Stimulated activated CD4-positive, alpha-beta T cell treated with anti-CD3 and anti-CD28 coated beads, Interleukin-2, amount 100 ng/mL, for 48 hours (primary cell): ENCODE measurements at regions not wholly inside any gene's neighbourhood (a gene's known extent, or its start where the extent isn't known, plus 50 kb on each side); places are given as distances from the start of the nearest gene placed in this dataset.

ENCODE experiments used
- DNase-seq, 2 donors: peaks; one replicate each; pipeline ENCODE4 v3.0.0-alpha.2; 2020

DNA sequence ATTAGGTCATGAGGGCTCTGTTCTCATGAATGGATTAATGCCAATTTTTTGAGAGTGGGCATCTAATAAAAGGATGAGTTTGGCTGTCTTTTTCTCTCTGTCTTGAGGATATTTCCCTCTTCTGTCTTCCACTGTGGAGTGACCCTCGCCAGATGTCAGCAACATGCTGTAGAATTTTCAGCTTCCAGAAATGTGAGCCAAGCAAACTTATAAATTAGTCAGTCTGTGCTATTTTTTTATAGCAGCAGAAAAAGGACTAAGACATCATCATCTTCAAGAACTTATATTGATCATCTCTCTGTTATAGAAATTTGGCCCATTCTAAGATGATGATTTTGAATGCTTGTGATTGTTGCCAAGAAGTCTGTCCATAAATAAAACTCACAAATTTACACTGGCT, 431.4 kb downstream of the FGF9 start:
- DNase-seq, result no peak

DNA sequence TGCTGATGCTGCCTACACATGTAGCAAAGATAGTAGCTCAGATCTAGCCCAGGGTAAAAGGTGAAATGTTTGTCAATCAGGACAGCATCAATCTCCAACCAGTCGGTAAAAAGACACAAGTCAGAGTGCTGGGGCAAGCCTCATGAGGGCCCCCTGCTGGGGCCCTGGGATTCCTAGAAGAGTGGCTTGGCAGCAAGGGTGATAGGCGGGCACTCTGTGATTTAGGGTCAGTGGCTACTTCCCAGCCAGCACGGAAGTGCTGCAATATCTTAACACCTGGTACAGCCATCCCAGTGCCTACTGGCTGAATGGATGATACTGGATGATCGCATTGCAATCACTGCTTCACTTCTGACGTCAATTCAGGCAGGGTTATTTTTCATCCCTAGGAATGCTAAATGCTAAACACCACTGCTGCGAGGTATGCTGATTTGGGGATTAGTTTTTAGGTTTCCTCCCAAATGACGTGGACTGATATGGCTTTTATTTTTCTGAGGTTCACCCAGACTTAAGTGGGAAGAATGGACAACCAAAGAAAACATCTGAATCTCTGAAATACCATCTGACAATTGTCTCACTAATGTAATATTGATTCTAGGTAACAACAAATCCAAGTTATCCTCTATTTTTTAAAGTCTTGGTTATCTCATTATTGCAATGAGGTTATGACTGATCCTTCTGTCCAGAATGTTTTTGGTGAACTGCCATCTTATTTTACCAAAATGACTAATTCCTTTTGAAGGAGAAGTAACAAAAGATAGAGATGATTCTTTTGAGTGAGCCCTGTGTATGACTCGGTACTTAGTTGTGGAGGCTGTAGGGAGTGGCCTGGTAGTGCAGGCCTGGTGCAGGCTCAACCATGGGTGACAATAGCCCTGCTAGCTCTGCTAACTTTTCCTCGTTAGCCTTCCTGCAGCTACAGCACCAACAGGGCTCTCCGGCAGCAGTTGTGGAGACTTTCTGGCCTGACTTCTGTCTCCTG, 432.5 kb downstream of the FGF9 start:
- no peak for DNase-seq

DNA sequence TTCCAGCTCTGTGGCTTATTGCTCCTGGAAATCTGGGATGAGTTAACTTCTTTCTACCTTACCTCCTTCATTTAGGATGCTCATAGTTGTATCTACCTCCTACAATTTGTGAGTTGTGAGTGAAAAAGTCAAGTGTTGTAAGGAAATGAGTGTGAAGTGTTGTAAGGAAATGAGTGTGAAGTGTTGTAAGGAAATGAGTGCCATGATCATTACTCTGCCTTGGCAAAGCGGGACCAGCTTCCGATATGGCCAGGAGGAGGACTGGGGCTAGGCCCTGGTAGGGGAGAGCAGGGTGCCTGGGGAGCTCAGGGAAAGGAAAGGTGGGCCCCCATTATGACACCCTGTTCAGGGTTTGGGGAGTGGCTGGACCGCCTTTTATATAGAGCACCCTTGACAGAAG, 435.2 kb downstream of the FGF9 start:
- no peak for DNase-seq

- DNase-seq, result no peak
Measured at GRCh38 chr13:22107549-22107948, 436.7 kb downstream of the FGF9 start.

GRCh38 chr13:22108283-22108942, 437.5 kb downstream of the FGF9 start:
- no peak for DNase-seq

DNA sequence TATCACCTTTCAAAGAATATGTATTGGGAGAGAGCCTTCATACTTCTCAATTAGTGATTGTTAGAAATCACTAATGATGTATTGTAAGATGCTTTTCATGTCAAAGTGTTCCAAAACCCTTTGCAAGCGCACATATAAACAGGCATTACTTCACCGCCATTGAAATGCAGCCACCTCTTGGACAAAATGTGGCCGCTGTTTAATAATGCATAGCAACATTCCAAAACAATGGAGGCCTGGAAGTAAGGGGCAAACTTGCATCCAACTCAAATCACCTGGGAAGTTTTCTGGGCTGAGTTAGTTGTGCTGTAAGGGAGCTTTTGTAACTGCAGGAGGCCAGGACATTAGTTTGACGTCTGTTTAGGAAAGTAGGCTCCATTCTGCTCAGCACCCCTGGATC, 438.1 kb downstream of the FGF9 start:
- no peak for DNase-seq

DNA sequence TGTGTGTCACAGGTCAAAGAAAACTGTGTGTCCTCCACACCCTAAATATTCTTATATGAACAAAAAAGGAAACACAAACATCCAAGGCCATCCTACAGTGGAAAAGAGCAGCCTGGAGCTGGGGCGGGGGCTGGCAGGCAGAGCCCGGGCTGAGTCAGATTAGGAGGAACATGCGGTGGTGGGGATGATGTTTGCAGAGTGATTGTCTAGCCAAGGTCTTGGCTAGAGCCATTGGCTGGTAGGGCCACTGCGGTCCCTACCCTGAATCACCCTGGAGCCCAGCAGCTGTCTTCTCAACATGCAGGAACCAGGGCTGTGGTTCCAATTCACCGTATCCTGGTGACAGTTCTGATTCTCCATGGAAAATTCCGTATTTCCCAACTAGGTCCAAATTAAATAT, 439.5 kb downstream of the FGF9 start:
- DNase-seq, result no peak

DNA sequence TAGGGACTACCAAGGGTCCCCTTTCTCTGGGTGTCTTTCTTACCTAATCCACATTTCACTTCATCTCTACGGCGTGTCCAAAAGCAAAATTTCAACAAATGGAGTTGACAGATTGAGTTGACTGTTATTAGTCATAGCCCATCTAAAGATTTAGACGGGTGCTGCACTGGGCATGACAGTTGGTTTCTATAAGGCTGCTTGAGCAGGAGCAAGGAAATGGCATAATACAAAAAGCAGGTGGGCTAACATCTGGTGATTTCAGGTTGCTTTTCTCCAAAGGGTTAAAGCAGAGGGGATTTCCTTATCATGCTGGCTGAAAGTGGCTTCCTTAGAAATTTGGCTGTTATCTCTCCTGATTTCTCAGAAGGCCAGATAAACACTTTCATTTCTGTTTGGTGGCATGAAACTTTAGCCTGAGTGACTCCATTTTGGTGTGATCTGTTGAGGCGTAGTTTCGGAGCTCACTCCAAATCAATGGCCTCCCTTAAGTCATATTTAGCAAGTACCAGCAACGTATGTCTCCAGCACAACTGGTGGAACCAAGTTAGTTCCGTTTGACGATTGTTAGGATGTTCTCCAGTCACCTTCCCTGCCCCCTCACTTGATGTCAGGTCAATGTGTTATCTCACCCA, 440.4 kb downstream of the FGF9 start:
- DNase-seq, result no peak

DNA sequence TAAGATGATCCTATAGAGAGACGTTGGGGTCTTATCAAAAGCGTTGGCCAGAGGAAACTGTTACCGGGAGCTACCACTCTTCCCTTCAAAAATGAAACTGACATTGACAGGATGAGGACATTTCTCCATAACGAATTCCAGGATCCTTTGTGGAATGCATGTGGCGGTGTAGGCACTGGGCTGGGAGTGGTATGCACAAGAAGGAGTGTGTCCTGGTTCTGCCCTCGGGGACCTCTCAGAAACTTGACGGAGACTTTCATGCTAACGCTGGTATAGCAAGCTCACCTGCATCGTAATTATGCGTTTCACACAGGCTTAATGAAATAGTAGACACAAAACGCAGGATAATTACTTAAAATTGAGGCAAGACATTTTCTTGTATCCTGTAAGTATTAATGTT, 441.1 kb downstream of the FGF9 start:
- no peak for DNase-seq

DNA sequence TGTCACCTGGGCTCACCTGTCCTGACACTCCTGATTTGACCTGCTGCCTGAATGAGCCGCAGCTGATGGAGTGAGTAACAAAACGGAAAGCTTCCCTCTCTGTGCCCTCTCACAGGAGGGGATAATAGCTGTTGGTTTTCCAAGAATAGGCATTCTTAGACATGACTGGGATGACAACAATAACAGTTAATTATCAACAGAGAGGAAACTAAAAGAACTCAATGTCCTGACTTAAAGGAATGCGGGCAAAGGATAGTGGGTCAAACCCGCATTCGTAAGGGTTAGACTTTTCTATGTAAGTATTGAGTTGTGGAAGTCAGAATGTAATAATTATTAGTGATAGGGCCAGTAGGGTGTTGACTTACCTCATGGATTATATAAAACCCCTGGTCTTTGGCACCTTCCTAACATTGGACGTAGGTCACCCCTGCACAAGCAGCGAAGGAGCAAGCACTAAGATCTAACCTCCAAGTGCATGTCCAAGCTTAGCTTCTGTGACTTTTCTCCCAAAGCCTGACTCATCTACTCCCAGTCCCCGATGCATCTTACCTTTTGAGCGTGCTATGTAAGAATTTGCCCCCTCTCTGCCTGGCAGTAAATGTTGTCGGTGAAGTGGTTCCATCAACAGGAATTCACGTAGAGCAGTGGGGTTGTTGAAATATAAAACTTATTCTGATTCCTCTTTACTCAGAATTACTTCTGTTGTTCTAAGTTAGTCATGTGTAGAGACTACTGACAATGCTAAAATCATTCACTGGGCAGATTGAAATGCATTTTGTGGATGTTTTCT, 442.3 kb downstream of the FGF9 start:
- no peak for DNase-seq

GRCh38 chr13:22114630-22115311, 443.9 kb downstream of the FGF9 start:
- peak in 1 of 2 donors; percentile 6 for DNase-seq

DNA sequence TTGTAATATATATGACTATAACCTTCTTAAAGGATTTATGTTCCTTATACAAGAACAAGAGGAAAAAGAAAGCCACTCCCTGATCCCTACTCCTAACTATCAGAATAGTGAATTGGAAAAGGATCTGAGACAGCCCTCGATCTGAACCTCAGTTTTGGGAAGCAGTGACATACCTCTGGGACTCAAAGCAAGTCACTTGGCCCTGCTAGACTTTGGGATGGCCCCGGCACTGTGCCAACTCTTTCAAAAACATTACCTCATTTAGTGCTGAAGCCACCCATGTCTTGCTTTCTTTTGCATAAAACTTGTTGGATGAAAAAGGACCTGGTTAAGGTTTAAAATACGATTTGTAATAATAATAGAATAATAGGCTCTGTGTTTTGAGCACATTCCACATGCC, 447.3 kb downstream of the FGF9 start:
- no peak for DNase-seq

DNA sequence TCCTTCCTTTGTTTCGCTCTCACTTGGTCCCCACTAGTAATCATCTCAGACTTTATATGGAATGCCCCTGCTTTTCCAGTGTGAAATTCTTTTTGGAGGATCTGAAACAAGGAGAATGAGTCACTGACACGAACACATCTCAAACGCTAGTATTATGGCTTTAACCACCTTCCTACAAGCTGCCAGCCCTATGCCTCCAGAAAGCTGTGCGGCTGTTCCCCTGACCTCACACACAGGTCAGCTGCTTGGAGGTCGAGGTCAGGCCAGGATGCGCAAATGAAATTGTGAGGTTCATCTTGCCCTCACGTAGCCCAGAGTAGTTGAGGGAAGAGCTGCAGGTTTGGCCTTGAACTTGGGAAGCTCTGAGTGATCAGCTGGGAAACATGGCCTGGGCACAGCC, 449.8 kb downstream of the FGF9 start:
- DNase-seq, result no peak

DNA sequence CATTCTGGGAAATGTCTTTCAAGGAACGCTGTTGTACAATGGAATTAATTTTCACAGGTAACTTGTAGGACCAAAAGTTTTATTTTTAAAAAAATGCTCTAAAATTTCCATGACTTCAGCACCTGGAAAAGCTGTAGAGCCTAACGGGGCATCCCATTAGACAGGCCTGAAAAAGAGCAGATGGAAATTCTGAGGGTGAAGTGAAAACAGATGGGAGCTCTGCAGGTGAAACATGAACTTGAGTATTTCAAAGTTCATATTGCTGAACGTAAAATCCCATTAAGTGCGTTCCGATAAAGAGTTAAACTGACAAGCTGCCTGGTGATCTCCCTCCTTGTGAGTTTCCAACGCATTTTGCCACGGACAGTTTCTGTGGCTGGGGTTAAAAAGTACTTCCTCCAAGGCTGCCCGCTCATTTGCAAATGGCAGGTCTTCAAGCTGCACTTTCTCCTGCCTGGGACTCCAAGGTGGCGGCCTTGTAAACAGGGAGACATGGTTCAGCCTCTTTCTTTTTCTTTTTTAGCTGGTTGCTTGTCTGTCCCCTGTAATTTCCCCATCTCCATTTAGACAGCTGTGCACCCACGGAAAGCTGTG, 450.4 kb downstream of the FGF9 start:
- no peak for DNase-seq

DNA sequence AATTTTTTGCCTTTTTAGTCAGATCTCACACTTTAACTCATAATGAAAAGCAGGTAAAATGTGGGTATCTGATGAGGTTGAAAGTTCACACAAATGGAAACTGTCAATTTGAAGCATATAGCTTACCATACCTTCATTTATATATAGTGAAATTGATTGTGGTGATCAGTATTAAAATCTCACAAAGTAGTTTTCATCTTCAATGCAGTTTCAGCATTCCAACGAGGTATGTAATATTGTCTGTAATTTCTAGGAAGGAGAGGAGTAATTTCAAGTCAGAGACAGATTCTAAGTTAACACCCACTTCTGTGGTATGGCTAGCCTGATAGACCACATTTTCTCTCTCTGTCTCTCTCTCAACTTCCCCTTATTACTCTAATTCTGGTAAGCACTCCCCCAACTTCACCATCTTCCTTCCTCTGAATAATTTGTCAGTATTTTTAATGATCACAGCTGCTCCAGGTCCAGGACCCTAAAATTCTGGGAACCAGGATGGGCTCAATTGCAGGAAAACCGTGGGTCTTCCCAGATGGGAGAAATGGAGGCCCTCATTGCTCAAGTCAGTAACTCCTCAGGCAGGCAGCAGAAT, 455.7 kb downstream of the FGF9 start:
- no peak for DNase-seq

DNA sequence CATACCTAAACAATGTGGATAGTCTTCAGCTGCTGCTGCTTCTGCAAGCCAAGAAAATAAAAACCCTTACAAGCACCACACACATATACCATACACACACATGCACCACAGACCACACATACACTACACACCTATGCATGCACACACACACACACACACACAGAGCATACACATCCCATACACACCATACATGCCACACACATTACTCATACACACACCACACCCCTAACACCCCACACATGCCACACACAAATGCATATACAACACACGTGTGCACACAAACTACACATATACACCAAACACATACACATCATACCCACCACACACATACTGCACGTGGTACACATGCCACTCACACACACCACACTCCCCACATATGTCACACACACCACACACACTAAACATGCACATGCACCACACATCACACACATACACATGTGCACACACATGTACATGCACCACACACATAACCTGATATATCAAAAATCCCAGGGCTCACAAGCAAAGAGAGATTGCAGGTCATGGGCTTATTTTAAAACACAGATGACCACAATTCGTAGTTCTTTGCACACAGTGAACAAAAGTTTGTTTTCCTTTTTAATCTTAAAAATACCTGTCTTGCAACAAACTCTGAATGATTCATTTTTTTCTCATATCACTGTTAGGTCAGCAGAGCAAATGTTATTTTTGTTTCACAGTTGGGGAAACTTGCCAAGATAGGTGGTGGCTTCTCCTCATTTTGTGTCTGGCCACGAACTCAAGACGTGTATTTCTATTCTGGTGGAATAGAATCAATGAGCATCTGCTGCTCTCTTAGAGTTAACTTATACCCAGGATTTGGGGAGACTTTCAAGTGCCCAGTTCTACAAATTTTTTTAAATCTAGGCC, 456.6 kb downstream of the FGF9 start:
- DNase-seq, result no peak

DNA sequence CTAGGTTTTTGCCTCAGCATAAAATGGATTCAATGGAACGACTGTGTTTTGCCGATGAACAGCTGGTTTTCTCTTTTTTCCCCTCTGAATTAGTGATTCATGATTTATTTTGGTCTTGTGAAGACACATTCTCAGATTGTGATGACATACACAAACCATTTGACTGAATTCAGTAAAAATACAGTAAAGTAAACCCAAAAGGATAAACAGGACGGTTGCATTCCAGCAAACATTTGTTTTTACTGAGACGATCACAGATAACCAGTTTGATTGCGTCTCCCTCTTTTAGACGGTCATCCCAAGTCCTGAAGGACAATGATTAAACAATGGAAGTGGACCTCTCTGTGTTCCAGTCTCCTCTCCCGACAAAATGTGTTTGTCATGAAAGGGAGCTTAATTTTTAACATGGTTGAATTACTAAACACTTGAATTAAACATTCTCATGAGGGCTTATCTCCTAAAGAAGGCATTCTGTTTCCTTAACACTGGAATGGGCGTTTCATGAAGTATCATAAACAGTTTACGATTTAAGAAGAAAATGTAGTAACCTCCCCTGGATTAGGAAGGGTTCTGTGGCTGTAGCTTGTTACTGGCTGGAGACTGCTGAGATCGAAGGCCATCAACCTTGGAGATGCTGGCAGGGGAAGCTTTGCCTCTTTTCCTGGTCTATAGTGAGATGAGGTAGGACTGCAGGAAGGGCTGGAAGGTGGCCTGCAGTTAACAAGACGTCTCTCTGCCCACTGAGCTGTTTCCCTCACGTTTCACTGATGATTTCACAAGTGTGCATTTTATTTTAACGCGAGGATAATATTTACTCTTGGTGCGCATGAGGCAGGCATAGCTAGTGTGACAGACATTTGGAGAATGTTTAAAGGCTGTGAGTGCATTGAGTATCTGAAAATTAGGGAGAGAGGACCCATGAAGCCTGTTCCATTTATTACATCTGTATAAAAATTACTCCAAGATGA, 457.9 kb downstream of the FGF9 start:
- no peak for DNase-seq

GRCh38 chr13:22130254-22130653, 459.4 kb downstream of the FGF9 start:
- no peak for DNase-seq

- DNase-seq, result no peak
Measured at GRCh38 chr13:22134261-22134660, 463.4 kb downstream of the FGF9 start.
